Embryonic facial prominence (tissue), 1 donor: ENCODE measurements at regions not wholly inside any gene's neighbourhood (a gene's known extent, or its start where the extent isn't known, plus 50 kb on each side); places are given as distances from the start of the nearest gene placed in this dataset.

ENCODE experiments used
- DNase-seq: peaks from one replicate; pipeline ENCODE4 v3.0.0-alpha.2; 2016; ENCODE audit errors: extremely low spot score

GRCh38 chr1:113259988-113260387 is 130.3 kb upstream of the MAGI3 start:
- no peak for DNase-seq

- DNase-seq = no peak
Measured at GRCh38 chr1:113265196-113265595, 125.1 kb upstream of the MAGI3 start.

- no peak for DNase-seq
Measured at GRCh38 chr1:113266788-113267187, 123.5 kb upstream of the MAGI3 start.

- no peak for DNase-seq
Measured at GRCh38 chr1:113269168-113269963, 120.9 kb upstream of the MAGI3 start.

GRCh38 chr1:113271039-113271438 is 119.3 kb upstream of the MAGI3 start:
- no peak for DNase-seq

GRCh38 chr1:113275083-113275482 is 115.2 kb upstream of the MAGI3 start:
- no peak for DNase-seq

GRCh38 chr1:113275691-113276090 is 114.6 kb upstream of the MAGI3 start:
- DNase-seq = no peak

- no peak for DNase-seq
Measured at GRCh38 chr1:113276507-113276906, 113.8 kb upstream of the MAGI3 start.

GRCh38 chr1:113278371-113278770 is 111.9 kb upstream of the MAGI3 start:
- DNase-seq = no peak

GRCh38 chr1:113278777-113279176 is 111.5 kb upstream of the MAGI3 start:
- DNase-seq = no peak

- DNase-seq = no peak
Measured at GRCh38 chr1:113279776-113280391, 110.4 kb upstream of the MAGI3 start.

GRCh38 chr1:113280581-113280980 is 109.7 kb upstream of the MAGI3 start:
- no peak for DNase-seq

- no peak for DNase-seq
Measured at GRCh38 chr1:113281550-113281949, 108.8 kb upstream of the MAGI3 start.

- DNase-seq = no peak
Measured at GRCh38 chr1:113282008-113282892, 108.1 kb upstream of the MAGI3 start.

- no peak for DNase-seq
Measured at GRCh38 chr1:113282893-113283285, 107.4 kb upstream of the MAGI3 start.

GRCh38 chr1:113283914-113284313 is 106.4 kb upstream of the MAGI3 start:
- DNase-seq = no peak

- DNase-seq = no peak
Measured at GRCh38 chr1:113286156-113286555, 104.2 kb upstream of the MAGI3 start.

- DNase-seq = no peak
Measured at GRCh38 chr1:113291777-113292602, 98.3 kb upstream of the MAGI3 start.

GRCh38 chr1:113292603-113293255 is 97.6 kb upstream of the MAGI3 start:
- DNase-seq = no peak

GRCh38 chr1:113293256-113293626 is 97.1 kb upstream of the MAGI3 start:
- DNase-seq = no peak

- no peak for DNase-seq
Measured at GRCh38 chr1:113297749-113298148, 92.6 kb upstream of the MAGI3 start.
